ENCODE measurements at regions not wholly inside any gene's neighbourhood (a gene's known extent, or its start where the extent isn't known, plus 50 kb on each side); places are given as distances from the start of the nearest gene placed in this dataset.
"Not testable (repeated sequence)": the region's sequence is repeated elsewhere in the genome, so short reads cannot be mapped to it uniquely, and the experiment has no call there.

DNA sequence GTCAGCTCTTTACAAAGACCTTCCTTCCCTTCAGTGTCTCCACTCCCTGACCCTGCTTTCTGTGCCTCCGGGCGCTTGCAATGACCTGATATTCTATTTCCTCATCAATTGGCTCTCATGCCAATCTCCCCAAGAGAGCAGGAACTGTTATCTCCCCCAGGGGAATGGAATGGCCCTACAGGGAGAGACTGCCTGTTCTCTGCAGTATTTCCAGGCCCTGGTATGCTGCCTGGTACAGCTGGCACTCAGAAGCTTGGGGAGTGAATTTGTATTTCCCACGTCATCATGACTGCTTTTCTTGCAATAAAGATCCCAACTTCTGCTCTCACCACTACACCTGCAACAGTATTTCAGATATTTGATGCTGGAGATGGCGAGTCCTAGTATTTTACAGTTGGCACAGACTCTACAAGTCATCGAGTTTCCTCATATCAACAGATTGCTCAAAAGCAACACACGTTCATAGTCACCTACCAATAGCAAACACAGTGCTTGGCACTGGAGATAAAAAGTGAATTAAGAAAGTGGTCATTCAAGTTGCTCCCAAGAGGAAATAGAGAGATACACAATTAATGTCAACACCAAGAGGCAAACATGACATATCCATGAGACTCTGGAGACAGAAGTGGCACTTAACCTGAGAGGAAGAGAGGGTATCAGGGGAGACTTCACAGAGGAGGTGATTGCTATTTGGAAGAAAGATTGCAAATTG, 90.5 kb upstream of the EGFL6 start:
- no peak for DNase-seq (ENCODE audit: low read depth in 1 of 2, low spot score in 1 of 2)

DNA sequence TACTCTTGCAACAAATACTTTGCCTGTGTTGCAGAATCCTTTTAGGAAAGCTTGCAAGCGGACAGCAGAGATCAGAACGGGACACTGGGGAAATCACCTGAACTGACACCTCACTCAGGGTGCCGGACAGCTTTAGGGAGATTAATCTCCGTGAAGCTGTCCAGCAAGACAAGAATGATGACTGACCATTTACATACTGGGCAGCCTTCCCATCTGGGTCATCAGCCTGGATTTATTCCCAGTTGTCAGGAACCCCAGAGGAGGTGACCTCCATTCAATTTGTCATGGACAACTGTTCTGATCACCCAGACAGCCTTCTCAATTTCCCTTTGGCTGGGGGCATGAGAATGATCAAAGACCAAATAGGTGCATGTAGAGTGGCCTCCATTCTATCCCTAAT, 93.0 kb upstream of the EGFL6 start:
- no peak for DNase-seq (ENCODE audit: low read depth in 1 of 2, low spot score in 1 of 2)

DNA sequence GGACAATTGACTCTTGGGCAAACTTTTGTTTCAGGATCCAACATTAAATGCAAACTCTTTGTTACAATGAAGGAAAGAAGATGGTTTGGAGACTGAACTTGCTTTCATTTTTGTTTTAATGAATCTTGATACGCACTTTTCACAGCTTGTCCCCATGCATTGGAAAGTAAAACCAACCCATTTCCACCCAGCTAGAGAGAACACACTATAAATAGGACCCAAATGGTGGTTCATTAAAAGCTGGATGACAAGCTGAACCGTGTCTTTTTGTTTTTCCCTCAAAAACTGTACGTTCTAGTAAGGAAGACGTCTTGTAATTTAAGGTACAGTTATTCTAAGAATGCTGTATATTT, 95.3 kb upstream of the EGFL6 start:
- DNase-seq (ENCODE audit: low read depth in 1 of 2, low spot score in 1 of 2): no peak

DNA sequence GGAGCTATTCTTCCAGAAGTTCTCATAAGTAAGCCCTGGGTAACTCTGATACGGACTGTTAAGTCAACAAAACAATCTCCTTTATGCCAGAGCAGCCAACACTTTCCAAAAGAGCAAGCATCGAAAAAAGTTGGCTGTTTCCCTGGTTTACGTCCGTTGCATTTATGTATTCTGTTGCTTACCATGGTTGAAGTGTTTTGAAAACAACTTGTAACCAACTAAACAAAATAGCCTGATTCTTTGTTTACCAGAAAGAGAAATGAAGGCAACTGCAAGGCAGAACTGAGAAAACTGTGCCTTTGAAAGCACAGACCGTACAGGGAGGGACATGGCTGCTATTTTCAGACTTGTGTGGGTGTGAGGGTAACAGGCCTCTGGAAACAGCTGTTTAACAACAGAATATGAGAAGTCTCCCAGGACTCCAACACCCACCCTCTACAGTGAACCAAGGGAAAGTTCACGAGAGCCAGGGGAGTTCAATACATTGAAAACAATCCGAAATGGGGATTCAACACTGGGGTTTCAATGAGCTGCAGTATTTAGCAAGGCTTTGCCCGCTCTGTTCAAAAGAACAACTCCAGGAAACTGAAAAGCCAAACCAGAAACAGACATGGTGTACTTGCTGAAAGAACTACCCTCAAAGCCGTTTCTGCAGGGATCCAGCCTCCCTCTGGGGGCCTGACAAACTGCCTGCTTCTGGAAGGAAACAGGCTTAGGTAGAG, 95.8 kb upstream of the EGFL6 start:
- no peak for DNase-seq (ENCODE audit: low read depth in 1 of 2, low spot score in 1 of 2)

DNA sequence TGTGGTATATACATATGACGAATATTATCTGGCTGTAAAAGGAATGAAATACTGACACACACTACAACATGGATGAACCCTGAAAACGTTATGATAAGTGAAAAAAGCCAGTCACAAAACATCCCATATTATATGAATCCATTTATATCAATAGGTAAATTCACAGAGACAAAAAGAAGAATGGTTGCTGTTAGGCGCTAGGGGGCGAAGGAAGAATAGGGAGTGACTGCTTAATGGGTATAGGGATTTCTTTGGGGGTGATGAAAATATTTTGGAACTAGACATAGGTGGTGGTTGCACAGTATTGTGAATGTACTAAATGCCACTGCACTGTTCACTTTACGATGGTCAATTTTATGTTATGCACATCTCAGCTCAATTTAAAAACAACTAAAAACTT, 96.4 kb upstream of the EGFL6 start:
- DNase-seq (ENCODE audit: low read depth in 1 of 2, low spot score in 1 of 2): no peak

DNA sequence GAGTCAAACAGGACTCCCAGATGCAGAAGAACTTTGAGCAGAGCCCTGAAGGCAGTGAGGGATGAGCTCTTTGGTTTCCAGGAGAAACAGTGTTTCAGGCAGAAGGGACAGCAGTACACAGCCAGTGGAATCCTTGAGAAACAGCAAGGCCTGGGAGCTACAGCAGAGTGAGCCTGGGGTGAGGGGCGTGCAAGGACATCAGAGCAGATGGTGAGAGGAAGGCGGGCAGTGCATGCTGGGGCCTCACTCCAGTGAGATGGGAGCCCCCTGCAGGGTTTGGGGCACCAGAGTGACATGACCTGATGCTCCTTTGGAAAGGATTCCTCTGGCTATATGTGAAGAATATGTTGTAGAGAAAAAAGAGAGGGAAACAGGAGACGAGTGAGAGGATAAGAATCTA, 98.1 kb upstream of the EGFL6 start:
- no peak for DNase-seq (ENCODE audit: low read depth in 1 of 2, low spot score in 1 of 2)

DNA sequence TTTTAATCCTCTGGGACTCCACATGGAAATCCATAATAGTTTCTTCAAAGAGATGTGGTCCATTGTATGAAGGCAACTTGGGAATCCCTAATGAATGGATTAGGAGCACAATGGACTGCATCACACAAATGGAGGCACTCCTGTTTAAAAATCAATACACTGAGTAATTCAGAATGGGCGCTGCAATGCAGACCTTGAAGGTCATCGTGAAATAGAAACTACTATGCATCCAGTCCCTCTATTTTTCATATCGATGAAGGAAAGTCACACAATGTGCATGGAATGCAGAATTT, 98.8 kb upstream of the EGFL6 start:
- DNase-seq (ENCODE audit: low read depth in 1 of 2, low spot score in 1 of 2): no peak

DNA sequence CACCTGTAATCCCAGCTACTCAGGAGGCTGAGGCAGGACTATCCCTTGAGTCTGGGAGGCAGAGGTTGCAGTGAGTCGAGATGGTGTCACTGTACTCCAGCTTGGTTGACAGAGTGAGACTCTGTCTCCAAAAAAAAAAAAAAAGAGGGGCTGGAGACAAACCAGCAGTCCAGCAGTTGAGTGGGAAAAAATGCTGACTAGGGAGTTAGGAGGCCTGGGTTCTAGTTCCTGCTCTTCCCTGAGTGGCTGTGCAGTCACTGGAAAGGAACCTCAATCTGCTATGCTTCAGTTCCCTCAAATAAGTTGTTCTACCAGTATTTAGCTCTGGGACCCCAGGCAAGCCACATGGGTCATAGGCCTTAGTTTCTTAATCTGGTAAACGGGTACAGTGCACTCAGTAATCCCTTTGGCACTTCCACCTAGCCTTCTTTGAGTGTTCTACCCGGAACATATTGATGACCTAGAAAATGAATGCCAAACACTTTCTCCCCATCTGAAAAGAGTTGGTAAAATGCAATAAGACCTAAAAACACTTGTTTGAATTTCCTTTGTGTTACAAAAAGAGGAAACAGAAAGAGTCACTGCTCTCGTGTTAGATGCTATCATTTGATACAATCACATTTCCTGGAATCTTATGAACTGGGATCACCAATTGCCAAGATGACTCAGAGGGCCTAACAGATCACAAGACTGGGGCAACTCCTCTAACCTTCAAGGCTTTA, 99.3 kb upstream of the EGFL6 start:
- DNase-seq (ENCODE audit: low read depth in 1 of 2, low spot score in 1 of 2): no peak

DNA sequence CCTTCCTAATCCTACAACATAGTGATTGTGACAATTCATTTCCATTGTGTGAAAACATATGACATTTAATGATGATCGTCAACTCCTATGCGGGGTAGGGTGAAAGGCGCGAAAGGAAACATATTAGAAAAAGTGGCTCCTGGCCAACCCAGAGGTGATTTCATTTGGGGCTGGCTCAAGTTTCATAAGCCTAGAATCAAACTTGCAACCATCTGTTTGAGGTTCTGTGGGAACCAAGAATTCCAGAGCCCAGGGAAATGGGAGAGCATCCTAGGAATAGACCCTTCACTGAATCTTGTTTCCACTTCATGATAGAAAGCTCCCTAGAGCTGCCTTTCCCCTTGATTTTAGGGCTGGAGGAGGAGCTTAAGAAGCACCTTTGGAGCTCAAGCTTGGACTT, 101.3 kb upstream of the EGFL6 start:
- no peak for DNase-seq (ENCODE audit: low read depth in 1 of 2, low spot score in 1 of 2)

DNA sequence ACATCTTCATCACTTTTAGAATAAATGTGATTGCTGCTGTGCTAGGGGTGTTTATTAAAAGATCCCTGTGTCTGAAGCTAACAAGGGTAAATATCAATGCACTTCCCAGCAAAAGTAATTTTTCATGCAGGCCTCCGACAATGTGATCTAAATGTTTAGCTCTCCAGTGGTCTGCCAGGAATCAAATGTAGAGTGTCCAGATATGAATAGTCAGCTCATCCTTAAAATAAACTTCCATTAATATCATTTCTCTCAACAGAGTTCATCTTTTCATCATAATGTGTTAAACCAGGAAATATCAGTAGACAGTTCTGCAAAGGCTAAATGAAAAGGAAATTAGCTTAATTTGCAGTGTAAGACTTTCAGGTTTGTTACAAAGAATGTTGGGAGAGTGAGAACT, 102.2 kb upstream of the EGFL6 start:
- no peak for DNase-seq (ENCODE audit: low read depth in 1 of 2, low spot score in 1 of 2)

DNA sequence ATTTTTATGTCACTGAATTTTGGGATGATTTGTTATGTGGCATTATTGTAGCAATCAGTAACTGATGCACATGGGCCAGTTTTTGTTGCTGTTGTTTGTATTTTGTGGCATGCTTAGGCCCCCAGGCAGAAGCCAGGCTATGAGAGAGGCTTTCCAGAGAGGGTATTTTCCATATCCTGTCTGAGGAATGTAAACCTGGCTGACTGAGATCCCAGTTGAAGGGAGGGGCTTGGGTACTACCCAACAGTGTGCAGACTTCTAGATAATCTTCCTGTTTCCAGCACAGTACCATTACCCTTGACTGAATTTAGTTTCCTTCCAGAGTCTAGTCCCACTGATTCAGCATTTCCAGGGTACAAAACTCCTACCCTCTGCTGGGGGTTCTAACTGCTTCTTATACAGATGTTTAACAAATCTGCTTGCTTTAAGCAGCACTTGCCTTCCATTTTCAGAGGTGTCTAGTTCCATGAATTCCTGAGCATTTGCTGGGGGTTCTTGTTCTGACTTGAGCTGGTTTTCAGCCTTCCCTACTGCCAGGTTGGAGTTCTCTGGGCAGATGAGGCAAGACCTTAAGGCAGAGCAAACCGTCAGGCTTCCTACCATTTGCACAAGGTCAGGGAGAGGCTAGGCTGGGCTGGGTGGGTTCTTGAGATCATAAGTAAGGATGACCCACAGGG, 104.7 kb upstream of the EGFL6 start:
- no peak for DNase-seq (ENCODE audit: low read depth in 1 of 2, low spot score in 1 of 2)

DNA sequence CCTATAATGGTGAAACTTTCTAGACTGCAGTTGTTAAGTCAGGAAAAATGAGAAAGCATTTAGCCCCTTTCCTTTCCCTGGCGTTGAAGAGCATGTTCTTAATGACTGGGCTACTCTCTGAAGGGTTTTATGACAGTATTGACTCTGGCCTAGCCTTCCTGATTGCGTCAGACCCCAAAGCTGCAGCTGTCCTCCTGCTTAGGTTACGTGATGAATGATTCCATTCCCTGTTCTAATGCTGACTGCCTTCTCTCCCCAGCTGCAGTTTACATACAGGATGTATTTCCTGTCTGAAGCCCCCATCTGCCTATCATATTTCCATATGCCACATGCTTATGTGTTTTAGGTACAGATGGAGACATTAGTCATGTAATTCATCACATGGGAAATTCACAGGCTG, 105.8 kb upstream of the EGFL6 start:
- no peak for DNase-seq (ENCODE audit: low read depth in 1 of 2, low spot score in 1 of 2)

DNA sequence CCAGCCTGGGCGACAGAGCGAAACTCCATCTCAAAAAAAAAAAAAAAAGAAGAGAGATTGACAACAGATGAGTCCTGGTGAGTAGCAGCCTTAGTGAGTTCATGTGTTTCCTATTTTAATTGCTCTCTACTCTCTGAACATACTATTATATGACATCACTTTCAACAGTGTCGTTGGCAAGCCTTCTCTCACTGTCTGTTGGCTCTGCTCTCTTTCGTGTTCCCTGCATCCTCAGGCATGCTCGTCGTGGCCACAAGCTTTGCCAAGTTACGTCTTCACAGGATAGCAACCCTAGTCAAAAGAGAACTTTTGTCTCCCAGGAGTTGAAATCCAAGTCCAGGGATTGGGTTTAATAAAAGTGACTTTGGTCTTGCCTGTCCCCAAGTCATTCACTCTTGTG, 117.1 kb upstream of the EGFL6 start:
- DNase-seq (ENCODE audit: low read depth in 1 of 2, low spot score in 1 of 2): no peak

DNA sequence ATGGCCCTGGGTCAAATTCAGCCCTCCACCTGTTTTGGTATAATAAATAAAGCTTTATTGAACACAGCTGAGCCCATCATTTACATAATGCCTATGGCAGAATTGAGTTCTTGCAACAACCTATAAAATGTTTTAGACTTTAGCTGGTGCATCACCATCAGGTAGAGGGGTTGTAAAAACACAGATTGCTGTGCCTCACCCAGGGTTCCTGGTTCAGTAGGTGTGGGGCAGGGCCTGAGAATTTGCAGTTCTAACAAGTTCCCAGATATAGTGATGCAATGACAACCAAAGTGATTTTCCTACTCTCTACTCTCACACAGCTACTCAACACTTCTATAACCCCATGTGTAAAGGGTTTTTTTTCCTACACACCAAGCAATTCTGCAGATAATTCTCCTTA, 120.0 kb upstream of the EGFL6 start:
- no peak for DNase-seq (ENCODE audit: low read depth in 1 of 2, low spot score in 1 of 2)

DNA sequence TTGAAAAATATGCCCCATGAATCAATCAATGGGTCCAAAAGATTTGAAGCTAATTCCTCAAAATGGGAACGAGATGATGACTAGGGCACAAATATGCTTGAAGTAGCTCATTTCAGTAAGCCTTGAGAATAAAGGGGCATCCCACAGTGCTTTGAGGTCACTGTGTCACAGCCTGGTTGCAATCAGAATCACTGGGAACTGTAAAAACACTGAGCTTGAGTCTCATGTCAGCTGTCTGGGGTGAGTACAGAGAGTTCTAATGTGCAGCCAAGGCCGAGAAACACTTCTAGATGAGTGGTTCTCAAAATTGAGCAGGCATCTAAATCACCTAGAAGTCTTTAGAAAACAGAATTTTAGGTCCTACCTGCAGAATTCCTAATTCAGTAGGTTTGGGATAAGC, 120.5 kb upstream of the EGFL6 start:
- DNase-seq (ENCODE audit: low read depth in 1 of 2, low spot score in 1 of 2): no peak

DNA sequence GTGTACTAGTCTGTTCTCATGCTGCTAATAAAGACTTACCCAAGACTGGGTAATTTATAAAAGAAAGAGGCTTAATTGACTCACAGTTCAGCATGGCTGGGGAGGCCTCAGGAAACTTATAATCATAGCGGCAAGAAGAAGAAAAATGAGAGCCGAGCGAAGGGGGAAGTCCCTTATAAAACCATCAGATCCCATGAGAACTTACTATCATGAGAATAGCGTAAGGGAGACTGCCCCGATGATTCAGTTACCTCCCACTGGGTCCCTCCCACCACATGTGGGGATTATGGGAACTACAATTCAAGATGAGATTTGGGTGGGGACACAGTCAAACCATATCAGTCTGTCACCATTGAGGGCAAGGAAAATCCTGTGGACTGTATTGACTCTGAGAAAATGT, 121.8 kb upstream of the ATXN3L start:
- DNase-seq (ENCODE audit: low read depth in 1 of 2, low spot score in 1 of 2): not testable (repeated sequence)

DNA sequence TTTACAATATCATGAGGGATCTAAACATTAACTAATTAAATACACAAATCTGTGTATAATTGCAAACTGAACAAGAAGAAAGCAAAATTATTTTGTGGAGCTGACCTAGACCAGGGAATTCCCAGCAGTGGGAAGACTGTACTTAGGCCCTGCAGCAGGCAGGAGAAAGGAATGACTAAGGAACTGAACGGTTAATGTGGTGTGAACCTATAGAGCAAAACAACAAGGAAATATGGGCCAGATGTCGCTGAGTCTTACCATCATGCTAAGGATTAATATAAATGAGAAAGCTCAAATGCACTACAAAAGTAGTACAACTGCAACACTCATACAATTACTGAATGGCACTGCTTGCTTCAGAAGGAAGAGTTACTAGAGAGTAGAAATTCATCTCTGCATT, 120.3 kb upstream of the ATXN3L start:
- no peak for DNase-seq (ENCODE audit: low read depth in 1 of 2, low spot score in 1 of 2)

DNA sequence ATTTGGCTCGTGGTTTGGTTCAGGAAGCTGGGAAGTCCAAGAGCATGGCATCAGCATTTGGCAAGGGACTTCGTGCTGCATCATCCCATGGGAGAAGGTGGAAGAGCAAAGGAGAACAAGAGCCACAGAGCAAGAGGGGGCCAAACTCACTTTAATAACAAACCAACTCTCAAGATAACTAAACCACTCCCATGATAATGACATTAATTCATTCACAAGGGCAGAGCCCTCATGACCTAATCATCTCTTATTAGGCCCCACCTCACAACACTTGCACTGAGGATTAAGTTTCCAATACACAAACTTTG, 113.4 kb upstream of the ATXN3L start:
- DNase-seq (ENCODE audit: low read depth in 1 of 2, low spot score in 1 of 2): no peak

DNA sequence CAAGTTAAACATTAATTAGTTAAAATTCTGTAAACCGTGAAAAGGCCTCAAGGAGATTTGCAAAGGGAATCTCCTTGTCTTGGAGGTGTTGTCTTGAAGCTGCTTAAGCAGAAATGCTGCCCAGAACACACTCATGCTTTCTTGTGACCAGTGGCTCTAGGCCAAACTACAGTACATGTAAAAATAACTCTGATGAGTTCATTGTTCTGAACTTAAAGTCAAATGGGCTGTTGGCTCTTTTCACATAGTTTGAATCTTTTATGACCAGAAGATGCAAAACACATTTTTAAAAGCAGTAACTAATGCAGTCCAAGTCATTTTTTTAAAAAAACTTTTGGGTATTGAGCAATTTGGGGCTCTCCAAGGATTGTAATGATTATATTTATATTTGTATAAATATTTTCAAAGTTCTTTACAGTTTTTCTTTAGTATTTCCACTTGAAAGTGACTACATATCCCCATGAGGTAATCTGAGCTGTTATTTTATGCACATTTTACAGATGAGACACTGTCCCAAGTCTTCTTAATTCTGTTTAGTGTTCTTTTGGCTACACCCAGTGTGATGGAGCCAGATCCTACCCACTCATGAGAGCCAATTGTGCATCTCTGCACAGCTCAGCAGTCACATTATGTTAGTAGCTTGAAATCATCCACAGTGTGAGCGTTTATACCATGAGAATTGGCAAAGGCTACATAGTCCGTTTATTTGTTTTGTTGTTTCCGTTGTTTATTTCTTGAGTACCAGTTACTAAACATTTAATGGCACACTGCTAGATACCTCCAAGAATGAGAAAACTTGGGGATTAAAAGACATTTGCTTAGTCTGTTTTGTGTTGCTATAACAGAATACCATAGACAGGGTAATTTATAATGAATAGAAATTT, 112.8 kb upstream of the ATXN3L start:
- no peak for DNase-seq (ENCODE audit: low read depth in 1 of 2, low spot score in 1 of 2)

DNA sequence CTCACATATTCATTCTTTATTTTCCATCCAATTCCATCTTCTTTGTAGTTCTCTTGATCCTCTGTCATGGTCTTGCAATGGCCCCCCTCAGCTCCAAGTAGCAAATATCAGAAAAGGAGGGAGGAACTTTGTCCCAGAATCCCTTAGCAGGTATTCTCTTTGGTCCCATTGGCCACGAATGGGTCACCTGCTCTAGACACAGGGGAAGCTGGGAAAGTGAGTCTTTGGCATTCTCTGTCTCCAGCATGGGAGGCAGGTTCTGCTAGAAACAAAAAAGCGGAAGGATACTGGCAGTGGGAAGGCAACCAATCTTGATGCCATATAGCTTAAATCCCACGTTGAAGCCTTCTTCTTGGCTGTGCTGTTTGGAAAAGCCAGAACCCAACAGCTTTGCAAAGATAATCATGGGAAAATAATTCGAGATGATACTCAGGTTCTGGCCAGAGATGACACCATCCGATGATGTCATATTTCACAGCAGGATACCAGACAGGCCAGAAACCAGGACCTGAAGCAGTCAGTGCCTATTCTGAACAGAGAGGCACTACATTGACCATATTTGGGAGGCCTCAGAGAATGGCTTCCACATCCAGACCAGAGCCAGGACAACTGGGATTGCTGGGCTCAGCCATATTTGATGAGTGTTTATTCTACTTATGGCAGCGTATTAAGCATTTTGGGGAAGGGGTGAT, 110.4 kb upstream of the ATXN3L start:
- DNase-seq (ENCODE audit: low read depth in 1 of 2, low spot score in 1 of 2): no peak

Data from stimulated activated CD4-positive, alpha-beta T cell treated with anti-CD3 and anti-CD28 coated beads, Interleukin-15, amount 100 ng/mL, for 1 hour (primary cell).